Transverse colon (tissue), 4 donors: ENCODE measurements at regions not wholly inside any gene's neighbourhood (a gene's known extent, or its start where the extent isn't known, plus 50 kb on each side); places are given as distances from the start of the nearest gene placed in this dataset.

Experiments used
- DNase-seq: peaks from one replicate; pipeline ENCODE4 v3.0.0-alpha.2; 2019
- H3K27ac ChIP-seq, 4 donors: fragments of 200-600 bp; sonication (generic); 2 replicates each; pipeline ENCODE4 v1.5.1; 2016 to 2018; ENCODE audit warnings: inconsistent platforms in 4 of 4
- H3K27me3 ChIP-seq: fragments of 200-600 bp; sonication (generic); 2 replicates; pipeline ENCODE4 v1.5.1; 2017; ENCODE audit warnings: inconsistent platforms
- H3K36me3 ChIP-seq, 4 donors: fragments of 200-600 bp; sonication (generic); 2 replicates each; pipeline ENCODE4 v1.5.1; 2017 to 2019; ENCODE audit warnings: inconsistent platforms in 4 of 4
- H3K4me1 ChIP-seq, 4 donors: fragments of 200-600 bp; sonication (generic); 2 replicates each; pipeline ENCODE4 v1.5.1; 2017 to 2020; ENCODE audit warnings: inconsistent platforms in 4 of 4
- H3K4me3 ChIP-seq, 4 donors: fragments of 200-600 bp; sonication (generic); 1 replicate in 1 of 4; 2 replicates in 3 of 4; pipeline versions ENCODE4 v1.5.1 to v1.6.1; 2017 to 2019; ENCODE audit warnings: inconsistent platforms in 4 of 4
- H3K9me3 ChIP-seq, 2 donors: fragments of 200-600 bp; sonication (generic); 2 replicates each; pipeline ENCODE4 v1.5.1; 2017 to 2019; ENCODE audit warnings: inconsistent platforms in 2 of 2
- EP300 ChIP-seq: sonication (generic); formaldehyde crosslinking; IDR thresholded peaks from one replicate; pipeline ENCODE4 v1.6.1; 2017; ENCODE audit warnings: antibody characterized with exemption, low read depth
- POLR2A ChIP-seq: fragments of 450-650 bp; IDR thresholded peaks from one replicate; pipeline ENCODE4 v1.6.1; 2016; ENCODE audit warnings: antibody characterized with exemption, mild to moderate bottlenecking, moderate library complexity
- POLR2AphosphoS5 ChIP-seq, 3 donors: sonication (generic); formaldehyde crosslinking; IDR thresholded peaks; one replicate each; pipeline ENCODE4 v1.6.1; 2016; ENCODE audit warnings: antibody characterized with exemption in 3 of 3
- WGBS, 2 donors: methylation state at CpG; one replicate each; pipeline ENCODE4 v1.1.5; 2018; ENCODE audit warnings: low coverage in 1 of 2; 5-methylcytosine and 5-hydroxymethylcytosine counted together
- in situ Hi-C, 4 donors: fragments of 200-750 bp; cut with MboI; loops; one replicate each; pipeline versions ENCODE4 v1.15.0 to v1.15.1; 2017; ENCODE audit warnings: low sequenced_read_pairs in 3 of 4, low pct_ligation_motif_present in 1 of 4, low pct_unique_long_range_greater_than_20kb in 1 of 4
- intact Hi-C: fragments of 100-400 bp; cut with DNase I; formaldehyde crosslinking; loops from one replicate; pipeline ENCODE4 v1.15.1; 2023; ENCODE audit warnings: low total_unique reads
- TF ChIP-seq, protein P1 (sequence below), 5 experiments: fragments of 200-600 bp in 3 of 5; fragments of 450-650 bp in 2 of 5; sonication (generic) in 3 of 5; IDR thresholded peaks; 1 replicate in 2 of 5; 2 replicates in 3 of 5; pipeline ENCODE4 v1.5.1; 2016 to 2017; ENCODE audit warnings: antibody characterized with exemption in 5 of 5, inconsistent platforms in 3 of 5, mild to moderate bottlenecking in 2 of 5, moderate library complexity in 1 of 5

DNA sequence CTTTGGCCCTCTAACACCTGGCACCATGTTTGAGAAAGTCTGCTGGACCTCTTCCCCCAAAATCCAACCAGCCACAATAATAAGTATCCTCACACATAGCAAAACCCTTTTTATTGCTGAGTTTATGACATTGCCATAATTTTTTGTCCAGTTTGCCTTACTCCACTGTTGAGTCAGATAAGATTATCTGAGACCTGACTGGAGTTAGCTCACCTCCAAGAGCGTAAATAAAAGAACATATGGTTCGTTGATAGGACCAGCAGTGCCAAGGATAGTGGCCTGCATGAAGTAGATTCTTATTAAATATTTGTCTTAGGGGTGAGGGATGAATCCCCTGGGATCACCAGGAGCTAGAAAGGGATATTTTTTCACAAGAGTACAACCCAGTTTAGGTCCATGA lies 510.6 kb upstream of the MPDZ start:
- intact Hi-C loops, result no loop called here
- H3K27me3 ChIP-seq, result no peaks in the 10 kb centered on the region
- no peak for TF ChIP-seq EP300
- no peak for TF ChIP-seq POLR2AphosphoS5 (IDR thresholded peaks at IDR 0.05)
- TF ChIP-seq, protein P1, sequence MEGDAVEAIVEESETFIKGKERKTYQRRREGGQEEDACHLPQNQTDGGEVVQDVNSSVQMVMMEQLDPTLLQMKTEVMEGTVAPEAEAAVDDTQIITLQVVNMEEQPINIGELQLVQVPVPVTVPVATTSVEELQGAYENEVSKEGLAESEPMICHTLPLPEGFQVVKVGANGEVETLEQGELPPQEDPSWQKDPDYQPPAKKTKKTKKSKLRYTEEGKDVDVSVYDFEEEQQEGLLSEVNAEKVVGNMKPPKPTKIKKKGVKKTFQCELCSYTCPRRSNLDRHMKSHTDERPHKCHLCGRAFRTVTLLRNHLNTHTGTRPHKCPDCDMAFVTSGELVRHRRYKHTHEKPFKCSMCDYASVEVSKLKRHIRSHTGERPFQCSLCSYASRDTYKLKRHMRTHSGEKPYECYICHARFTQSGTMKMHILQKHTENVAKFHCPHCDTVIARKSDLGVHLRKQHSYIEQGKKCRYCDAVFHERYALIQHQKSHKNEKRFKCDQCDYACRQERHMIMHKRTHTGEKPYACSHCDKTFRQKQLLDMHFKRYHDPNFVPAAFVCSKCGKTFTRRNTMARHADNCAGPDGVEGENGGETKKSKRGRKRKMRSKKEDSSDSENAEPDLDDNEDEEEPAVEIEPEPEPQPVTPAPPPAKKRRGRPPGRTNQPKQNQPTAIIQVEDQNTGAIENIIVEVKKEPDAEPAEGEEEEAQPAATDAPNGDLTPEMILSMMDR (IDR thresholded peaks at IDR 0.05), result no peak
- TF ChIP-seq POLR2A, result no peak
- no peak for DNase-seq
- no peak overlapping the region for H3K4me3 ChIP-seq
- peaks cover 0 to 16% (median 4%) of the 10 kb centered on the region in 4 donors for H3K4me1 ChIP-seq
- no peak overlapping the region for H3K27ac ChIP-seq
- H3K36me3 ChIP-seq, result no peaks in the 10 kb centered on the region
- no peaks in the 10 kb centered on the region for H3K9me3 ChIP-seq
- WGBS, 2 donors, result 47 to 52% methylated on average over 2 of the region's 2 CpGs
- in situ Hi-C loops, result loop anchor here in 1 of 4 donors (25.0 kb wide), 1 partner anchor 103 kb away; no protein-coding TSS in a partner anchor

DNA sequence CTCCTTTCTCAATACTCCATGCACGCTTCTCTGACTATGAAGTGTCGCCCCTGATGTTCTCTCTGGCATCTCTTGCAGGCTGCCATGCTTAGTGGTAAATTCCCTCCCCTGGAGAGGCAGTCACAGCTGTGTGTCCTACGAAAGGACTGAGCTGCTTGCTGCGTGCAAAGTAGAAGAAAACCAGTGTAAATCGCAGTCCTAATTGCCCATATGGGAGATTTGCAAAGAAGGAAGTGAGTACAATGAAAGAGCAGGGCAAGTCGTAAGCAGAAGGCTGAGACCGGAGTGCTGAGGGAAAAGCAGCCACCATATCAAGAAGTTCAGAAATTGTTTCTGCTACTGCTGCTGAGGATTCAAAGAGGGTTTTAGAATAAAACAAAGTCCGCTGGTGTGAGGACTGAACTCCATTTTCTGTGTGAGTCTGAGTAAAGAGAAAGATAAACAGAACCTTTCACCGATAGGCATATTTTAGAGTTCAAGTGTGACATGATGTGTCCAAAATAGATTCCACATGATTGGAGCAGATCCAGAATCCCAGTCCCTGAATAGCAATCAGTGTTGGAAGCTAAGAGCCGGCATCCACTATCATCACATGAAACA lies 507.8 kb upstream of the MPDZ start:
- Histone ChIP-seq H3K9me3 (no peaks in the 10 kb centered on the region), H3K27me3 (no peaks in the 10 kb centered on the region), H3K36me3 (no peaks in the 10 kb centered on the region), H3K4me3 (no peak overlapping the region), H3K27ac (peak overlapping the region; percentile 4 to 31 (median 14)), H3K4me1 (peaks cover 0 to 16% (median 4%) of the 10 kb centered on the region in 4 donors)
- no peak for DNase-seq
- no peak for TF ChIP-seq EP300
- WGBS, 2 donors, result 57 to 59% methylated on average over 4 to 10 of the region's 10 CpGs
- intact Hi-C loops, result no loop called here
- in situ Hi-C loops, result loop anchor here in 1 of 4 donors (25.0 kb wide), 1 partner anchor 100 kb away; no protein-coding TSS in a partner anchor

DNA sequence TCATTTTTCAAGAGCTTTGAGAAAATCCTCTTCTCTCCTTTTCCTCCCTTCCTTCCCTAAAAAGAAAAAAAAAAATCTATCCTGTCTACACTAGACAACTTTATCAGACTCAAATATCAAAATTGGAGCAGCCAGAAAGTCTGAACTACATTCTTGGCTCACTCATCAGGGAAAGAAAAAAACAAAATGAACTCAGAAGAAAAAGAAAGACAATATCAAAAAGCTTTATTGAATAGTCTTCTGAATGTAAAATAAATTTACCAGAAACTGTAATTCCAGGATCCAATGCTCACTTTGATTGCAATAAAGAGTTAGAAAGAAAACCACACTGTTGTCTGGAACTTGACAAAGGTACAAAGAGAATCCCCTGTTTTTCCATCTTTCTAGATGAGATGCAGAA lies 507.2 kb upstream of the MPDZ start:
- no peaks in the 10 kb centered on the region for H3K36me3 ChIP-seq
- H3K27ac ChIP-seq, result peak overlapping the region in 2 of 4 donors; percentile 4 to 31
- H3K9me3 ChIP-seq, result no peaks in the 10 kb centered on the region
- H3K4me1 ChIP-seq, result peaks cover 0 to 11% (median 2%) of the 10 kb centered on the region in 4 donors
- in situ Hi-C loops, result loop anchor here in 1 of 4 donors (25.0 kb wide), 1 partner anchor 99 kb away; no protein-coding TSS in a partner anchor
- intact Hi-C loops, result no loop called here
- DNase-seq, result no peak
- no peak for TF ChIP-seq EP300
- TF ChIP-seq POLR2A, result no peak
- no peak for TF ChIP-seq POLR2AphosphoS5 (IDR thresholded peaks at IDR 0.05)
- TF ChIP-seq, protein P1 (IDR thresholded peaks at IDR 0.05), result no peak
- H3K27me3 ChIP-seq, result no peaks in the 10 kb centered on the region
- no peak overlapping the region for H3K4me3 ChIP-seq

DNA sequence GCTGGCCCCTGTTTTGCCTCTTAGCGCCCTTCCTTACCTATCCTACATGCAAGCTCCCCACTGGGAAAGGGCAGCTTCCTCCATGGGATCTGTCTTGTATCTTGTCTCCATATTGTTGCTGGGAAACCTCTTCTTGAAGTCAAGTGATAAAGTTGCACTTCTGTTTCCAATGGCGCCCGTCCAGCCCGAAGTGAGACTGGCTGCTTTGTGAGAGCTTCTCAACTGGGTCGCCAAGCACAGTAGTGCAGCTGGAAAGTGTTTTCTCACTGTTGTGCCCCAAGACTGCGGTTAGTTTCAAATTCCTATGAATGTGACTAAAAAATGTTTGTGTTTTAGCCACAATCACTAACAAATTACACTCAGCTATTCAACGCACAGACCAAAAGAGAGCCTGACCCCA lies 506.6 kb upstream of the MPDZ start:
- Histone ChIP-seq H3K36me3 (no peaks in the 10 kb centered on the region), H3K4me1 (peaks cover 0 to 8% (median 2%) of the 10 kb centered on the region in 4 donors), H3K4me3 (no peak overlapping the region), H3K27me3 (no peaks in the 10 kb centered on the region), H3K27ac (no peak overlapping the region), H3K9me3 (no peaks in the 10 kb centered on the region)
- in situ Hi-C loops, result loop anchor here in 1 of 4 donors (25.0 kb wide), 1 partner anchor 99 kb away; no protein-coding TSS in a partner anchor
- TF ChIP-seq POLR2A (no peak), POLR2AphosphoS5 (IDR thresholded peaks at IDR 0.05) (no peak), EP300 (no peak)
- TF ChIP-seq, protein P1 (IDR thresholded peaks at IDR 0.05), result no peak
- DNase-seq, result no peak
- 60 to 76% methylated on average over 1 to 7 of the region's 7 CpGs for WGBS, 2 donors
- intact Hi-C loops, result no loop called here
